PC-3 (cell line): ENCODE measurements at regions not wholly inside any gene's neighbourhood (a gene's known extent, or its start where the extent isn't known, plus 50 kb on each side); places are given as distances from the start of the nearest gene placed in this dataset.

Source experiments
- CTCF ChIP-seq: fragments of 300-600 bp; sonication (generic); conservative IDR thresholded peaks from 2 replicates; pipeline ENCODE4 v1.5.1; 2017; ENCODE audit warnings: antibody characterized with exemption, low read depth, mild to moderate bottlenecking, low read length
- EZH2 ChIP-seq: fragments of 300-600 bp; sonication (generic); IDR thresholded peaks from one replicate; pipeline ENCODE4 v1.6.1; 2017; ENCODE audit warnings: antibody characterized with exemption, mild to moderate bottlenecking, low read length; ENCODE audit not compliant: unreplicated experiment

GRCh38 chr4:123919576-123920098, 523.0 kb downstream of the SPRY1 start:
- TF ChIP-seq EZH2: no peak
- no peak for TF ChIP-seq CTCF
